ENCODE measurements at regions not wholly inside any gene's neighbourhood (a gene's known extent, or its start where the extent isn't known, plus 50 kb on each side); places are given as distances from the start of the nearest gene placed in this dataset.

DNA sequence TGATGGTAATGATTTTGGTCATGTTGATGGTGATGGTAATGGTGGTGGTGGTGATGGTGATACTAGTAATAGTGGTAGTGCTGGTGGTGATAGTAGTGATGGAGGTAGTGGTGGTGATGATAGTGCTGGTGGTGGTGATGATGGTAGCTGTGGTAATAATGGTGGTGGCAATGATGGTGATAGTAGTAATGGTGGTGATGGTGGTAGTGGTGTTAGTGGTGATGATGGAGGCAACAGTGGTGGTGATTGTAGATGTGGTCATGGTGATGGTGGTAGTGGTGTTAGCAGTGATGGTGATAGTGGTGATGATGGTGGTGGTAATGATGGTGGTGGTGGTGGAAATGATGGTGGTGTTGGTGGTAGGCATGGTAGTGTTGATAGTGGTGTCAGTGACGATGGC lies 127.0 kb upstream of the RPL38 start:
- H3K36me3 Mint-ChIP-seq (ENCODE audit: insufficient read depth in 2 of 2): no peaks in the 10 kb centered on the region
- ATAC-seq (replicated peaks in 1 of 2) (no peak), DNase-seq (no peak)
- H3K27me3 Mint-ChIP-seq (ENCODE audit: low read depth): no peaks in the 10 kb centered on the region
- H3K9me3 Mint-ChIP-seq: peaks cover 0 to 6% of the 10 kb centered on the region in 2 donors
- H3K27ac Mint-ChIP-seq: no peak overlapping the region
- no peaks in the 10 kb centered on the region for H3K4me1 Mint-ChIP-seq (ENCODE audit: low read depth)
- no peak overlapping the region for H3K4me3 Mint-ChIP-seq

DNA sequence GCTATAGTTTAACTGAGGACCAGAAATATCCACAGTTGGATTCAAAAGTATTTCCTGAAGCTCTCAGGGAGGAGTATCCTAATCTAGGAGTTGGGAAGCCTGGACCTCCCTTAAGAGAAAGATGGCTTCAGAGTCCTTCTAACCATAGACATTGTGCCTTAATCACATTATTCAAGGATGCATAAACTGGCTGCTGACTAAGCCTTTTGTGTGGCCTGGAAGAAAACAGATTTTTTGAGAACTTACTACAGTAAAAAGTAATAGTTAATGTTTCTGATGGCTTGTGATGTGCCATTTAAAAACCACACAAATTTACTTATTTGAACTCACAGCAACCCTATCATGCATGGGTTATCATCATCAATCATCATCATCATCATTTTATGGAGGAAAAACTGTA lies 126.2 kb upstream of the RPL38 start:
- H3K9me3 Mint-ChIP-seq: peaks cover 0 to 6% of the 10 kb centered on the region in 2 donors
- no peak for DNase-seq
- ATAC-seq (replicated peaks in 1 of 2): no peak
- H3K4me3 Mint-ChIP-seq: no peak overlapping the region
- H3K27me3 Mint-ChIP-seq (ENCODE audit: low read depth): peaks cover 4% of the 10 kb centered on the region
- H3K36me3 Mint-ChIP-seq (ENCODE audit: insufficient read depth in 2 of 2): no peaks in the 10 kb centered on the region
- H3K4me1 Mint-ChIP-seq (ENCODE audit: low read depth): no peaks in the 10 kb centered on the region
- H3K27ac Mint-ChIP-seq: no peak overlapping the region

DNA sequence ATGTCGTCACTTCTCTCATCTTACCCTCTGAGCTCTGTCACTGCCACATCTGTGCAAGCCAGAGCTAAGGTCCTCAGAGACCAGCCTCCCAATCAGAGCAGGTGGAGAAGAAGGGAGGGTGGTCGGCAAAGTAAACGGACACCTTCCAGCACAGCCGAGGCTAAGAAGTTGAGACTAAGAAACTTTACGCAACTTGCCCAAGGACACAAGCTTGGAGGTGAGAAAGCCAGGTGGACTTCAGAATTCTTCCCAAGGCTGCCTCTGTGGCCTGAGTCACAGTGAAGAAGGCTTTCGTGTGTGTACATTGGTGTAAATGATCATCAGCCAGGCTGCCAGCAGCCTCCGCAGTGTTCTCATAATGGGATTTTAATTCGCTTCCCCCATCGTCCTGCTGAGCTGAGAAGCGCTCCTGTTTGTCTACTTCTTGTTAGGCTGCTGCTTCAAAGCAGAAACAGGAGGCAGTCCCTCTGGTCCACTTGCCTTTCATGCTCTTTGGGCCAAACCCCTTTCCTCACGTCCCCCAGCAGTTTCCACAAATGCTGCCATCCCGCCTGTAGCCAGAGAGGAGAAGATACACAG lies 125.0 kb upstream of the RPL38 start:
- H3K27me3 Mint-ChIP-seq (ENCODE audit: low read depth): peaks cover 9% of the 10 kb centered on the region
- no peak overlapping the region for H3K4me3 Mint-ChIP-seq
- peaks cover 0 to 3% of the 10 kb centered on the region in 2 donors for H3K9me3 Mint-ChIP-seq
- no peaks in the 10 kb centered on the region for H3K4me1 Mint-ChIP-seq (ENCODE audit: low read depth)
- DNase-seq (no peak), ATAC-seq (replicated peaks in 1 of 2) (no peak)
- H3K36me3 Mint-ChIP-seq (ENCODE audit: insufficient read depth in 2 of 2): no peaks in the 10 kb centered on the region
- no peak overlapping the region for H3K27ac Mint-ChIP-seq

DNA sequence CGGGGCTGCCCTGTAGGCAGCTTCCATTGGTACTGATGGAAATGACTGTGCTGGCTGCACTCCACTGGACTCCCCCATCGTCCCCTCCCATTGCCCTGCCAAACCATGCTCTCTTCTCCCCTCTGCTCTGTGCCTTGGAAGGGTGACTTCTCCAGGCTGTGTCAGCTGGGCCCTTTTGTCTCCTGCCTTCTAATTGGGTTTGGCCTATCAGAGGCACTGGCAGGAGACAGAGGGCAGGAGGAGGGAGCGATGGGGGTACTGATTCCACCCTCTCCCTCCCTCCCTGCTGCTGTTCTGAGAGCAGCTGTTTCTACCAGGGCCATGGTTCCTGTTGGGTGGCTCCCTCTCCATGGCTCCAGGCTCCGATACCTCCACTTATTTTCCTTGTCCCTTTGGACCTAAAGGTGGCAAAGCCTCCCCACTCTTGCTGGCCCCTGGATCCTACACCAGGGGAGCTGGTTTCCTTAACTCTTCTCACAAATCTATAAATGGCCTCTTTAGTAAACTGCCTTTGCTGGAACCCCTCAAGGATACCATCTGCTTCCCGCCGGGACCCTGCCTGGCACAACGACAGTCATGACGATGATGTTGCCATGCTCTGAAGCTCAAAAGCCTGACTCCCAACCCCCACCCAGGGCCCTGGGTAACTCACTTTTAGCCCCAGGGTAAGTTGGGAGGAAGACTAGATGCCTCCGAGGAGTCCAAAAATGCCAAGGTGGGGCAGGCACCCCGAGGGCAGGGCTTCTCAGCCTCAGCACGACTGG lies 123.8 kb upstream of the RPL38 start:
- Mint-ChIP-seq H3K27me3 (ENCODE audit: low read depth) (peaks cover 9% of the 10 kb centered on the region), H3K4me3 (no peak overlapping the region), H3K4me1 (ENCODE audit: low read depth) (no peaks in the 10 kb centered on the region), H3K27ac (no peak overlapping the region), H3K9me3 (peaks cover under 1% of the 10 kb centered on the region in 2 donors), H3K36me3 (ENCODE audit: insufficient read depth in 2 of 2) (no peaks in the 10 kb centered on the region)
- no peak for DNase-seq
- ATAC-seq (replicated peaks in 1 of 2): no peak

DNA sequence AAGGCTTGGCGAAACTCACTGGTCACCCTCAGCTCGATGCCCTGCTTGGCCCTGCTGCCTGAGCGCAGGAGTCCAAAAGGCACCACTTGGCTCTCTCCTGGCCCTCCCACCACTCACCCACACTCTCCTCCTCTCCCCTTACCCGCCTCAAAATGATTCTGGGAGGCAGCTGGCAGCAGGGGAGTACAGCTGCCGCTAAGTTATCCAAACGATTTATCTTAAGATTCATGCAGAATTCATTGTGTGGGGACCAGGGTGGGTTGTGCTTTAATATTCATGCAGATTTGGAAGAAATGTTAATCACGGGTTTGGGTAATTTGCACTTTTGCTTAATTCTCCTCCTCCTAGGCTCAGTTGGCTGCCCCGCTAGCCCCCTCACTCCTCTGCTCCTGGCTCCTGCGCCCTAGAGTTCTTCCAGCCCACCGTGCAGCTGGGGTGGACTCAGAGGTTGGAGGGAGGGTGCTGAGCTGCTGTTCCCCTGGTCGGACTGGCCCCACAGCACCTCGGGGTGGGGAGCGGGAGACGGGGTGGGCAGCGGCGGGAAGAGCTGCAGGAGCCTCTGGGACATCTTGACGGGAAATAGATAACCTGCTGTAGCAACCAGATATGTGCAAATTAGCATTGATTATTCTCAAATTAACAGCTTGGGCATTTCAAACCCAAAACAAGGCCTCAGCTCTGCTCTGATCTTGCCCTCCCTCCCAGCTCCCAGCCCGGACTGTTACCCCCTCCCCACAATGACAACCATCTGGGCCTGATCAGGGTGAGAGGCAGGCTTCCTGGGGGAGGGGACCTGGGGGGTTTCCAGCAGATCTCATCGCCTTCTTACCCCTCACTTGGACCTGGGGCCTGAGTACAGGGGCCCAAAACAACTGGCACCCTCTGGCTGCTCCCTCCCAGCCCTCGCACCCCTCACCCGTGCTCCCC lies 122.6 kb upstream of the RPL38 start:
- no peak overlapping the region for H3K27ac Mint-ChIP-seq
- peaks cover 9% of the 10 kb centered on the region for H3K27me3 Mint-ChIP-seq (ENCODE audit: low read depth)
- ATAC-seq (replicated peaks in 1 of 2) (no peak), DNase-seq (no peak)
- H3K4me3 Mint-ChIP-seq: no peak overlapping the region
- H3K4me1 Mint-ChIP-seq (ENCODE audit: low read depth): no peaks in the 10 kb centered on the region
- H3K9me3 Mint-ChIP-seq: peaks cover 5 to 6% of the 10 kb centered on the region in 2 donors
- H3K36me3 Mint-ChIP-seq (ENCODE audit: insufficient read depth in 2 of 2): peaks cover 0 to 1% of the 10 kb centered on the region in 2 donors

DNA sequence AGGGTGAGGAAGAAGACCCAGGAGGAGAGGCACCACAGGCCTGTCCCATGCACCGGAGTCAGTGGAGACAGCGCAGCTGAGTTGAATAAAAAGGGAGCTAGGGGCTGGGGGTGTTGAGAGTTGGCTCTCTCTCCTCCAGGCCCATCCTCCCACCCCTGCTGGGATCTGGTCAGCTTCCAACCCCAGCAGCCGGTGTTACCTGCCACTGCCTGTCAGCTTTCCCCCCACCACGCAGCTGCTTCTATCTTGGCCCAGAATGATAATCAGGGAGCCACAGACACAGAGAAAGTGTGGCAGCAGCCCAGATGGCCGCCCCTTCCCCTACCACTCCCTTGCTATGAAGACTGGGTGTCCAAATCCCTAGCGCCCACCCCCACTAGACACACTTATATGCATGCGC lies 120.6 kb upstream of the RPL38 start:
- peaks cover 5 to 6% of the 10 kb centered on the region in 2 donors for H3K9me3 Mint-ChIP-seq
- ATAC-seq (replicated peaks in 1 of 2): no peak
- H3K4me1 Mint-ChIP-seq (ENCODE audit: low read depth): no peaks in the 10 kb centered on the region
- H3K27me3 Mint-ChIP-seq (ENCODE audit: low read depth): peaks cover 9% of the 10 kb centered on the region
- DNase-seq: no peak
- H3K27ac Mint-ChIP-seq: no peak overlapping the region
- peaks cover 0 to 1% of the 10 kb centered on the region in 2 donors for H3K36me3 Mint-ChIP-seq (ENCODE audit: insufficient read depth in 2 of 2)
- no peak overlapping the region for H3K4me3 Mint-ChIP-seq

DNA sequence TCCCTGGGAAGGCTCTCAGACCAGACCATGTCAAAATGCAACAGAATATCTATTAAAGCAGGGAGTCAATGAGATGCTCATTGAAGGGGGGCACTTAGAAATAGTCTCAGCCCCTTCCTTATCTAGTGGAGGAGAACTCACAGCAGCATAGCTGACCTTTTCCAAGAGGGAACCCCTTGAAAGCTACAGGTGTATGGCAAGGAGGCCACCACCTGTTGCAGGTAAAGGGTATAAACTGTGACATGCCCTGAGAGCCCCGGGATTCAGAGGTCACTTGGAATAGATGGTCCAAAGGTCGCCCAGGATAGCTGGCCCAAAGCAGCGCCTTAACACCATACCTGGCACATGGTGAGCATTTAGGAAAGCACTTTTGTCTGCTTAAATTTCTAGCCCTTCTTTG lies 120.2 kb upstream of the RPL38 start:
- no peak overlapping the region for H3K4me3 Mint-ChIP-seq
- no peak for ATAC-seq (replicated peaks in 1 of 2)
- no peak for DNase-seq
- no peaks in the 10 kb centered on the region for H3K4me1 Mint-ChIP-seq (ENCODE audit: low read depth)
- peaks cover 0 to 1% of the 10 kb centered on the region in 2 donors for H3K36me3 Mint-ChIP-seq (ENCODE audit: insufficient read depth in 2 of 2)
- no peak overlapping the region for H3K27ac Mint-ChIP-seq
- H3K27me3 Mint-ChIP-seq (ENCODE audit: low read depth): peaks cover 9% of the 10 kb centered on the region
- H3K9me3 Mint-ChIP-seq: peaks cover 5 to 6% of the 10 kb centered on the region in 2 donors

DNA sequence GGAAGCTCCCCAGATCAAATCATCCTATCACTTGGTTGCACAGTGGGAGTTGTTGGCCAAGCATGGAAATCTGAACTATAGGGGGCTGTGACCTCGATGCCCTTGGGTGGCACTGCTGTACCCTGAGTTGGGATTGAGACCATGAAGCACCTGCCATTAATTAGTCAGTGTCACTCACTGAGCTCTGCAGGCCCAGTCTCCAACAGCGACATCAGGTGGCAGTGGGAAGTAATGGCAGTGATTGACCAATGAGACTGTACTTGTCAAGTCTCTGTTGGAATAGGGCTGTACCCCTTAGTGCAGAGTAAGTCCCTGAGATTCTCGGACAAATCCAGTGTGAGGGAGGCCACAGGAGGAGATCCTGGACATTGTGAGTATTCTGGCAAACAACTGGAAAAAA lies 118.0 kb upstream of the RPL38 start:
- ATAC-seq (replicated peaks in 1 of 2) (no peak), DNase-seq (peak in 1 of 2 donors; percentile 2)
- no peaks in the 10 kb centered on the region for H3K4me1 Mint-ChIP-seq (ENCODE audit: low read depth)
- H3K27ac Mint-ChIP-seq: no peak overlapping the region
- peaks cover 0 to 2% of the 10 kb centered on the region in 2 donors for H3K36me3 Mint-ChIP-seq (ENCODE audit: insufficient read depth in 2 of 2)
- H3K4me3 Mint-ChIP-seq: no peak overlapping the region
- H3K9me3 Mint-ChIP-seq: peaks cover 5 to 6% of the 10 kb centered on the region in 2 donors
- H3K27me3 Mint-ChIP-seq (ENCODE audit: low read depth): peaks cover 9% of the 10 kb centered on the region

DNA sequence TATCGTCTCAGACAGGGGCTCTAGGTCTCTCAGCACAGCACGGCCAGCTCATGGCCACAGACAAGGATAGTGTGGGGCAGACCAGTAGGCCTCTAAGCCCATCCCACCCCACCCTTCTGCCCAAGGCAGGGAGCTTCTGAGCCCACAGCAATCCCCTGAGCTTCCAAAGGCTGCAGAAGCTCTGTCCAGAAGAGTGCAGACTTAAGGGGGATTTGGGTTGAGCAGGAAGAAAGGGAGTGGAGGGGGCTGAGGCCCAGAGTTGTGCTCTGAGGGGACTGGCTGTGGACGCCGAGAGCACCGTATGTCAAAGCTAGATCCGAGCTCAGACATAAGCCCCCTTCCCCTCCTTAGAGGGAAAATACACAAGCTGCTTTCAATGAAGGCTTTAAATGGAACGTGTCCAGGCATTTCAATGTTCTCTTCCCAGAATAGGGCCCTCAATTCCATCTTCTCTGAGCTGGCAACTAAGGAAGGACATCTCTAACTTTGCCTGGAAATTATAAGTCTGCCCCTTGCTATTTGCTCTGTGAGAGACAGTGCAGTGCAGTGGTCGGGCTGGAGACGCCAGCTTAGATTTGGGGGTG lies 116.4 kb upstream of the RPL38 start:
- DNase-seq (no peak), ATAC-seq (replicated peaks in 1 of 2) (no peak)
- H3K27ac Mint-ChIP-seq: no peak overlapping the region
- H3K4me1 Mint-ChIP-seq (ENCODE audit: low read depth): no peaks in the 10 kb centered on the region
- no peak overlapping the region for H3K4me3 Mint-ChIP-seq
- peaks cover 5 to 6% of the 10 kb centered on the region in 2 donors for H3K9me3 Mint-ChIP-seq
- peaks cover 0 to 3% of the 10 kb centered on the region in 2 donors for H3K36me3 Mint-ChIP-seq (ENCODE audit: insufficient read depth in 2 of 2)
- peaks cover 7% of the 10 kb centered on the region for H3K27me3 Mint-ChIP-seq (ENCODE audit: low read depth)

DNA sequence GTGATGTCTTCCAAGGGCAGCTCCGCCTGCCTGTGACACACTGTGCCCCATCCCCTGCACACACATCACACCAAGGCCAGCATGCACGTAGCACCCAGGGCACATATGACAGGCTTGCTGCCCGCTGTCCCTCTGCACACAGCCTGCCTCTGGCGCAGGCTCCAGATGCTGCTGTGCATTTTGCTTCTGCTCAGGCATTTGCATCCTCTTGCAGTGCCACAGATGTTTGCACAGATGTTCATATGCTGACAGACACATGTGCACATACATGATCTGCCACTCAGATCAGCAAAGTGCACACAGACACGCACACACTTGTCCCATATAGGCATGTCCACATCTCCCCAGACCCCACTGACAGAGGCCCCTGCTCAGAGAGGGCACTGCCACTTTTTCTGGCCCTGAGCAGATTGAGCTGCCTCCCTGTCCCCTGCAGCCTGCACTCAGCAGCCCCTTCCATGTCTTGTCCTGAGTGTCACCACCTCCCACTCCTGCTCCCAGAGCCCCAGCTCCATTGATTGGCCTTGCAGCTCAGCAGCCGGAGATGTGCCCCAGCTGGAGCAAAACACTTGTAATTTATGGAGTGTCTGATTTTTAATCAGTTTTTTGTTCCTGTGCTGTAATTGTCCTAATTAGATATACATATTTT lies 115.1 kb upstream of the RPL38 start:
- Mint-ChIP-seq H3K27me3 (ENCODE audit: low read depth) (no peaks in the 10 kb centered on the region), H3K36me3 (ENCODE audit: insufficient read depth in 2 of 2) (peaks cover 0 to 3% of the 10 kb centered on the region in 2 donors), H3K4me1 (ENCODE audit: low read depth) (no peaks in the 10 kb centered on the region), H3K9me3 (peaks cover 5 to 6% of the 10 kb centered on the region in 2 donors), H3K4me3 (no peak overlapping the region), H3K27ac (no peak overlapping the region)
- ATAC-seq (replicated peaks in 1 of 2): no peak
- DNase-seq: no peak

DNA sequence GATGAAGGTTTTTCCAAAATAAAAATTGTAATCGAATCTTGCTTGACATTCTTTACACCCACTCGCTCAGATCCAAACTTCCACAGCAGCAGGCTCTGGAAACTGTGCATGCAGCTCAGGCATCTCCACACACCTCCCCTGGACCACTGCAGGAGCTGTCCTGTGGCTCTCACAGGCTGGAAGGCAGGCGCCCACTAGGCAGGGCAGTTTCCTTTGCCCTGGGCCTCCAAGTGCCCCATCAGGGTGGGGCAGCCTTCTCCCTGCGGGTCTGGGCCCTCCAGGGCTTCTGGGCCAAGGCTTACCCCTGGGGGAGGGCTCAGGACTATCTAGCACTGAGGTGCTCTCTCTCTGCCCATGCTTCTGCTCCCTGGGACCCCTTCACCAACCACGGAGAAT lies 114.5 kb upstream of the RPL38 start:
- Mint-ChIP-seq H3K27me3 (ENCODE audit: low read depth) (no peaks in the 10 kb centered on the region), H3K4me1 (ENCODE audit: low read depth) (no peaks in the 10 kb centered on the region), H3K9me3 (peaks cover 5 to 6% of the 10 kb centered on the region in 2 donors), H3K36me3 (ENCODE audit: insufficient read depth in 2 of 2) (peaks cover 0 to 3% of the 10 kb centered on the region in 2 donors), H3K27ac (no peak overlapping the region), H3K4me3 (no peak overlapping the region)
- no peak for DNase-seq
- ATAC-seq (replicated peaks in 1 of 2): no peak

DNA sequence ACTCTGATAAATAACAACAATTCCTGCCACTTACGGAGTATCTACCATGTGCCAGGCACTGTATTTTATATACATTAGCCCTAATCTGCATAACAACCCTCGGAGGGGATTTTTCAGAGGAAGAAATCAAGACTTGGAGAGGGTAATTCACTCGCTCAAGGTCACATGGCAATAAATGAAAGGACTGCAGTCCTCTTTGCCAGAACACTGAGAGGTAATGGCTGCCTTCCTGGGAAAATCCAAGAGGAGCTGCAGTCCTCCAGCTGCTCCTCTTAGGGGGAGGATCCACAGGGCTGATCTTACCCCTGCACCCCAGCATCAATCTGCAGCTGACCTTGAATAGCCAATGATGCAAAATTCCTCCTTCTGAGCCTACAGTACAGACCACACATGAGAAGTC lies 114.1 kb upstream of the RPL38 start:
- Mint-ChIP-seq H3K4me3 (no peak overlapping the region), H3K27me3 (ENCODE audit: low read depth) (no peaks in the 10 kb centered on the region), H3K9me3 (peaks cover 5 to 6% of the 10 kb centered on the region in 2 donors), H3K27ac (no peak overlapping the region), H3K4me1 (ENCODE audit: low read depth) (no peaks in the 10 kb centered on the region), H3K36me3 (ENCODE audit: insufficient read depth in 2 of 2) (peaks cover 0 to 3% of the 10 kb centered on the region in 2 donors)
- DNase-seq: no peak
- ATAC-seq (replicated peaks in 1 of 2): no peak

Measured in activated T-cell treated with anti-CD3 and anti-CD28 coated beads, Interleukin-2, amount 50 U/mL, for 72 hours (primary cell).